IMR-90 (cell line): ENCODE measurements at regions not wholly inside any gene's neighbourhood (a gene's known extent, or its start where the extent isn't known, plus 50 kb on each side); places are given as distances from the start of the nearest gene placed in this dataset.

Source experiments
- CTCF ChIP-seq: conservative IDR thresholded peaks from 2 replicates; pipeline ENCODE4 v1.5.1; 2012; ENCODE audit warnings: mild to moderate bottlenecking, low read depth, low read length, improper control_type of control experiment
- MAFK ChIP-seq: IDR thresholded peaks from 2 replicates; pipeline ENCODE4 v1.6.1; 2012; ENCODE audit warnings: low read depth, low read length, improper control_type of control experiment
- SMC3 ChIP-seq: fragments of 150-350 bp; IDR thresholded peaks from 2 replicates; pipeline ENCODE4 v1.6.1; 2016; ENCODE audit warnings: low read depth, mild to moderate bottlenecking, antibody characterized with exemption, low read length, moderate library complexity

- no peak for TF ChIP-seq CTCF
- TF ChIP-seq MAFK: no peak
- TF ChIP-seq SMC3: no peak
Observed at GRCh38 chr1:181905944-181906597, 155.4 kb downstream of the ZNF648 start.
